Choroid plexus epithelial cell (primary cell): ENCODE measurements at regions not wholly inside any gene's neighbourhood (a gene's known extent, or its start where the extent isn't known, plus 50 kb on each side); places are given as distances from the start of the nearest gene placed in this dataset.

Source experiments
- DNase-seq: peaks from one replicate; pipeline ENCODE4 v3.0.0-alpha.2; 2010; ENCODE audit warnings: low read depth
- H3K4me3 ChIP-seq: 2 replicates; pipeline ENCODE4 v1.5.1; 2011; ENCODE audit warnings: low read depth, mild to moderate bottlenecking, control low read depth, low read length, moderate library complexity
- TF ChIP-seq, protein P1 (sequence below): conservative IDR thresholded peaks from 2 replicates; pipeline ENCODE4 v1.5.1; 2011; ENCODE audit warnings: low read depth, mild to moderate bottlenecking, control low read depth, inconsistent platforms, low read length, moderate library complexity

DNA sequence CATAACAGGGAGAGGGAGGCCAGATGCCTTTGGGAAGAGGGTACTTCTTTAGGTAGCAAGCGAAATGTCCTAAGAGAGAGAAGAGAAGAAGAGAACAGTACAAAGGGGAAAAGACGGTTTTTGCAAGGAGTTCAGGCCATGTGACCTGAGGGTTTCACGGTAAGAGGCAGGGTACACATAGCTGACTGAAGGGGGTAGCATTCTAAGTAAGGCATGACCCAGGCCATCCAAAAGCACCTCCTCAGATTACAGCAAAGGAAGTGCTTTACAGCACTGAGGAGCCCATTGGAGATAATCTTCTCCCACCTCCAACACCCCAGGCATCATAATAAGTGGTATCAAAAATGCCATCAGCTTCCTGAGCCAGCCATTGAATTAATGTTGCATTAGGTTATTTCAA is 258.2 kb upstream of the NPY start:
- DNase-seq: no peak
- TF ChIP-seq, protein P1, sequence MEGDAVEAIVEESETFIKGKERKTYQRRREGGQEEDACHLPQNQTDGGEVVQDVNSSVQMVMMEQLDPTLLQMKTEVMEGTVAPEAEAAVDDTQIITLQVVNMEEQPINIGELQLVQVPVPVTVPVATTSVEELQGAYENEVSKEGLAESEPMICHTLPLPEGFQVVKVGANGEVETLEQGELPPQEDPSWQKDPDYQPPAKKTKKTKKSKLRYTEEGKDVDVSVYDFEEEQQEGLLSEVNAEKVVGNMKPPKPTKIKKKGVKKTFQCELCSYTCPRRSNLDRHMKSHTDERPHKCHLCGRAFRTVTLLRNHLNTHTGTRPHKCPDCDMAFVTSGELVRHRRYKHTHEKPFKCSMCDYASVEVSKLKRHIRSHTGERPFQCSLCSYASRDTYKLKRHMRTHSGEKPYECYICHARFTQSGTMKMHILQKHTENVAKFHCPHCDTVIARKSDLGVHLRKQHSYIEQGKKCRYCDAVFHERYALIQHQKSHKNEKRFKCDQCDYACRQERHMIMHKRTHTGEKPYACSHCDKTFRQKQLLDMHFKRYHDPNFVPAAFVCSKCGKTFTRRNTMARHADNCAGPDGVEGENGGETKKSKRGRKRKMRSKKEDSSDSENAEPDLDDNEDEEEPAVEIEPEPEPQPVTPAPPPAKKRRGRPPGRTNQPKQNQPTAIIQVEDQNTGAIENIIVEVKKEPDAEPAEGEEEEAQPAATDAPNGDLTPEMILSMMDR: no peak
- no peak overlapping the region for H3K4me3 ChIP-seq

DNA sequence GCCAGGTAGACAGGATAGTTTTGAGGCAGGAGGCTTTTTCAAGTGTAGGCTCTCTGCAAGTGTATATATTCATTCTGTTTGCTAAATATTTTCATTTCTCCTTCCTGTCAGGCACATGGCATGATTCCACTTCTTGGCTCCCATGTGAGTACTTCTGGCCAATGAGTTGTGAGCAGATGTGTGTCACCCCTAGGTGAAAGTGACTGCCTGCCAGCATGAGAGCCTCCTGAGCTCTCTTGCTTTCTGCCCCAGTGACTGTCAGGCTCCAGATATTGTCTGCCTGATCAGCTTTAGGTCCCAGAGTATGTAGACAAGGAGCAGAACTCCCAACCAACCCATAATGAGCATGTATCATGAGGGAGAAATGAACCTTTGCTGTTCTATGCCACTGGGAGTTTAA is 257.6 kb upstream of the NPY start:
- TF ChIP-seq, protein P1: no peak
- no peak overlapping the region for H3K4me3 ChIP-seq
- DNase-seq: no peak

GRCh38 chr7:24029068-24029467 is 254.9 kb upstream of the NPY start:
- no peak for DNase-seq
- TF ChIP-seq, protein P1: no peak
- no peak overlapping the region for H3K4me3 ChIP-seq

DNA sequence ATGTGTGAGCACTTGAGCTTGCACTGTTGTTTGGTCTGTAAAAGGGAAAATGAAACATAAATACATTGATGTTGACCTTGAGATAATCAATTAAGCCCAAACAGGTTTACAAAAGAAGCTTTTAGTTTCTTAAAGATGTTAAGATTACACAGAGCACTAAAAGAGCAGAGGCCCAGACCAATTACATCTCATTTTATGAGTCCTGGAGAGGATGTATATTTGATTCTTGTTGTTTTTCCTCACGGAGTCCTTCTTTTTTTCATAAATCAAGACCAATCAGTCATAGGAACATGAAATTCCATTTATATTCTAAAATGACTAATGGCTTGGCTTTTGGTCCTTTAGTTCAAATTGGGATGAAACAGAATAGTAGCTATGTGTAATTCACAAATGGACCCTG is 249.7 kb upstream of the NPY start:
- H3K4me3 ChIP-seq: no peak overlapping the region
- DNase-seq: no peak
- TF ChIP-seq, protein P1: no peak

- no peak for DNase-seq
- no peak overlapping the region for H3K4me3 ChIP-seq
- TF ChIP-seq, protein P1: no peak
These were observed 248.5 kb upstream of the NPY start for GRCh38 chr7:24035366-24036032.

GRCh38 chr7:24036033-24036412 is 248.0 kb upstream of the NPY start:
- no peak overlapping the region for H3K4me3 ChIP-seq
- no peak for DNase-seq

DNA sequence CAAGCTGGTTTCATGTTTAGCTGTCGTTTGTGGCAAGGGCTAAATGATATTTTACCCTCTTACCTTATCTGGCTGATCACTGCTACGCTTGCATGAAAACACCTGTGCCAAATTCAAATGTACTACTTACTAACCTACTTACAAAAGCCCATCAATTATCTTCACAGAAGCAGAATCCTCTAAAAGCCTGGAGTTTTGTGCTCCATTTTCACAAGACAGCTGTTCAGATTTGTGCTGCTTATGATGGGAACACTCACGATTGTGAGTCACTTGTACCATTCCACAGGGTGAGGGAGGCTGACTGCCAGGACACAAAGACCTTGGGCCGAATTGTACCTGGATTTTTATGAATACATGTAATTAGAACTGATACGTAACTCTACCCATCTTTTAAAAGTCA is 245.0 kb upstream of the NPY start:
- TF ChIP-seq, protein P1: no peak
- no peak overlapping the region for H3K4me3 ChIP-seq
- no peak for DNase-seq

More at GRCh38 chr7:24036033-24036412, 248.0 kb upstream of the NPY start:
- TF ChIP-seq, protein P1: no peak
